ENCODE measurements at regions not wholly inside any gene's neighbourhood (a gene's known extent, or its start where the extent isn't known, plus 50 kb on each side); places are given as distances from the start of the nearest gene placed in this dataset.

DNA sequence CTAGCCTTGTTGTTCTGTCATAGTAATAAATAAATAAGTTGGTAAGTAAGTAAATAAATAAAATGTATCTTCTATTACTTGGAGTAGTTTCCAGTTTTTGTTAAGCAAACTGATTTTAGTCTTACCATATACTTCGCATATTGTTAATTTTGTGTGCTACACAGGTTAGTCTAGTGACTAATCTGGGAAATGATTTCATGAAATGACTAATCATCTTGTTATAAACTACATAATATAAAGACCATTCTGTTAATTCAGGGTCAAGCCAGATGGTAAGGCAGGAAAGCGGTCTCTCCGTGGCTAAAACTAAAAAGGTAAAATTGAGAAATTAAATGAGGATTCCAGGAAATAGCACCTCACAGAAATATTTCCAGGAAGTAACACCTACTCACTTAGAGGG, 58.5 kb upstream of the FOXP2 start:
- TF ChIP-seq, protein P1, sequence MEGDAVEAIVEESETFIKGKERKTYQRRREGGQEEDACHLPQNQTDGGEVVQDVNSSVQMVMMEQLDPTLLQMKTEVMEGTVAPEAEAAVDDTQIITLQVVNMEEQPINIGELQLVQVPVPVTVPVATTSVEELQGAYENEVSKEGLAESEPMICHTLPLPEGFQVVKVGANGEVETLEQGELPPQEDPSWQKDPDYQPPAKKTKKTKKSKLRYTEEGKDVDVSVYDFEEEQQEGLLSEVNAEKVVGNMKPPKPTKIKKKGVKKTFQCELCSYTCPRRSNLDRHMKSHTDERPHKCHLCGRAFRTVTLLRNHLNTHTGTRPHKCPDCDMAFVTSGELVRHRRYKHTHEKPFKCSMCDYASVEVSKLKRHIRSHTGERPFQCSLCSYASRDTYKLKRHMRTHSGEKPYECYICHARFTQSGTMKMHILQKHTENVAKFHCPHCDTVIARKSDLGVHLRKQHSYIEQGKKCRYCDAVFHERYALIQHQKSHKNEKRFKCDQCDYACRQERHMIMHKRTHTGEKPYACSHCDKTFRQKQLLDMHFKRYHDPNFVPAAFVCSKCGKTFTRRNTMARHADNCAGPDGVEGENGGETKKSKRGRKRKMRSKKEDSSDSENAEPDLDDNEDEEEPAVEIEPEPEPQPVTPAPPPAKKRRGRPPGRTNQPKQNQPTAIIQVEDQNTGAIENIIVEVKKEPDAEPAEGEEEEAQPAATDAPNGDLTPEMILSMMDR (conservative IDR thresholded peaks at IDR 0.05 in 1 of 2, IDR thresholded peaks at IDR 0.05 in 1 of 2; ENCODE audit: extremely low read depth in 1 of 2, insufficient read depth in 1 of 2, low read depth in 1 of 2, low read length in 2 of 2): no peak
- TF ChIP-seq EZH2 (IDR thresholded peaks at IDR 0.05; ENCODE audit: borderline replicate concordance, low read length): no peak
